SH-SY5Y (cell line): ENCODE measurements at regions not wholly inside any gene's neighbourhood (a gene's known extent, or its start where the extent isn't known, plus 50 kb on each side); places are given as distances from the start of the nearest gene placed in this dataset.

Experiments
- GATA2 ChIP-seq: IDR thresholded peaks from 2 replicates; pipeline ENCODE4 v1.6.1; 2011; ENCODE audit warnings: mild to moderate bottlenecking, low read depth, low read length
- GATA3 ChIP-seq: IDR thresholded peaks from 2 replicates; pipeline ENCODE4 v1.6.1; 2011; ENCODE audit warnings: low read depth, mild to moderate bottlenecking, low read length, moderate library complexity

DNA sequence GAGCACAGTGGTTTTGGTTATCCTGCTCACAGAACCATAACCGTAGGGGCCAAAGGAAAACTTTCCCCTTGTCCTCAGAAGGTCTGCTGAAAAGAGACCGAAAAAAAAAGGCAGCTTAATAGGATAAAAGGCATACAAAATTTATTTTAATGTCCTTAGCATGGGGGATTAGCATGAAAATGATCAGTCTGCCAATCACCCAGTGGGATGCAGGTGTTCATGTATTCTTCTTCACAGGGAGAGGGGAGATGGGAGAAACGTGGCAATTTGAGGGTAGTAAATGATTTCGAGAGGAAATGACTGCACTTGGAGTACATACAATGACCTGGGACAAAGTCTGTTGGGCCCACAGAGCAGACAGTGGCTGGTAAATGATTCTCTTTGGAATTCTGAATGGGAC, 194.0 kb downstream of the AJAP1 start:
- TF ChIP-seq GATA2: no peak
- no peak for TF ChIP-seq GATA3
